HG02571 (cell line): ENCODE measurements at regions not wholly inside any gene's neighbourhood (a gene's known extent, or its start where the extent isn't known, plus 50 kb on each side); places are given as distances from the start of the nearest gene placed in this dataset.
"Not testable (repeated sequence)": the region's sequence is repeated elsewhere in the genome, so short reads cannot be mapped to it uniquely, and the experiment has no call there.

Source experiments
- ATAC-seq: cut with Tn5 transposase; IDR thresholded peaks from one replicate; pipeline ENCODE4 v1.9.1; 2021; ENCODE audit warnings: mild to moderate bottlenecking, moderate library complexity; ENCODE audit not compliant: unreplicated experiment

DNA sequence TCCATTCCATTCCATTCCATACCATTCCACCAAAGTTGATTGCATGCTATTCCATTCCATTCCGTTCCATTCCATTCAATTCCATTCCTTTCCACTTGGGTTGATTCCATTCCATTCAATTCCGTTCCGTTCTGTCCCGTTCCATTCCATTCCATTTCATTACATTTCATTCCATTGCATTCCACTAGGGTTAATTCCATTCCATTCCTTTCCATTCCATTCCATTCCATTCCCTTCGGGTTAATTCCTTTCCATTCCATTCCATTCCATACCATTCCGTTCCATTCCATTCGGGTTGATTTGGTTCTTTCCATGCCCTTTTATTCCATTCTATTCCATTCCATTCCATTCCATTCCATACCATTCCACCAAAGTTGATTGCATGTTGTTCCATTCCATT is 131.9 kb downstream of the CWH43 start:
- ATAC-seq = not testable (repeated sequence)

DNA sequence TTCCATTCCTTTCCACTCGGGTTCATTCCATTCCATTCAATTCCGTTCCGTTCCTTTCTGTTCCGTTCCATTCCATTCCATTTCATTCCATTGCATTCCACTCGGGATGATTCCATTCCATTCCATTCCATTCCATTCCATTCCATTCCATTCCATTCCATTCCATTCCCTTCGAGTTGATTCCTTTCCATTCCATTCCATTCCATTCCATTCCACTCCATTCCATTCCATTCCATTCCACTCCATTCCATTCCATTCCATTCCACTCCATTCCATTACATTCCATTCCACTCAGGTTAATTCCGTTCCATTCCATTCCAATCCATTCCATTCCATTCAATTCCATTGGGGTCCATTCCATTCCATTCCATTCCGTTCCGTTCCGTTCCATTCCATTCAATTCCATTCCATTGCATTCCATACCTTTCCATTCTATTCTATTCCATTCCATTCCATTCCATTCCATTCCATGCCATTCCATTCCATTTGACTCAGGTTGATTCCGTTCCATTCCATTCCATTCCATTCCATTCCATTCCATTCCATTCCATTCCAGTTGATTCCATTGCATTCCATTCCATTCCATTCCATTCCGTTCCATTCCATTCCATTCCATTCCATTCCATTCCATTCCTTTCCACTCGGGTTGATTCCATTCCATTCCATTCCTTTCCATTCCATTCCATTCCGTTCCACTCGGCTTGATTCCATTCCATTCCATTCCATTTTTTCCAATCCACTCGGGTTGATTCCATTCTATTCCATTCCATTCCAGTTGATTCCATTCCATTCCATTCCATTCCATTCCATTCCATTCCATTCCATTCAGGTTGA is 132.5 kb downstream of the CWH43 start:
- ATAC-seq = peak; percentile 40

DNA sequence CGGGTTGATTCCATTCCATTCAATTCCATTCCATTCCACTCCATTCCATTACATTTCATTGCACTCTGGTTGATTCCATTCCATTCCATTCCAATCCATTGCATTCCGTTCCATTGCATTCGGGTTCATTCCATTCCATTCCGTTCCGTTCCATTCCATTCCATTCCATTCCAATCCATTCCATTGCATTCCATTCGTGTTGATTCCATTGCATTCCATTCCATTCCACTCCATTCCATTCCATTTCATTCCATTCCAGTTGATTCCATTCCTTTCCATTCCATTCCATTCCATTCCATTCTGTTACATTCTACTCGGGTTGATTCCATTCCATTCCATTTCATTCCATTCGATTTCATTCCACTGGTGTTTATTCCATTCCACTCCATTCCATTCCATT is 133.3 kb downstream of the CWH43 start:
- peak; percentile 19 for ATAC-seq

DNA sequence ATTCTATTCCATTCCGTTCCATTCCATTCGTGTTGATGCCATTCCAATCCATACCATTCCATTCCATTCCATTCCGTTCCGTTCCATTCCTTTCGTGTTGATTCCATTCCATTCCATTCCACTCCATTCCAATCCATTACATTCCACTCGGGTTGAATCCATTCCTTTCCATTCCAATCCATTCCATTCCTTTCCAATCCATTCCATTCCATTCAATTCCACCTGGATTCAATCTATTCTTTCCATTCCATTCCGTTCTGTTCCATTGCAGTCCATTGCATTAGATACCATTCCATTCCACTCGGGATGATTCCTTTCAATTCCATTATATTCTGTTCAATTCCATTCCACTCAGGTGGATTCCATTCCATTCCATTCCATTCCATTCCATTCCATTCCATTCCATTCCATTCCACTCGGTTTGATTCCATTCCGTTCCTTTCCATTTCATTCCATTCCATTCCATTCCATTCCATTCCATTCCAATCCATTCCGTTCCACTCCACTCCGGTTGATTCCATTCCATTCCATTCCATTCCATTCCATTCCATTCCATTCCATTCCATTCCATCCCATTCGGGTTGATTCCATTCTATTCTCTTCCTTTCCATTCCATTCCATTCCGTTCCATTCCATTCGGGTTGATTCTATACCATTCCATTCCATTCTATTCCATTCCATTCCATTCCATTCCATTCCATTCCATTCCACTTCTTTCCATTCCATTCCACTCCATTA is 134.1 kb downstream of the CWH43 start:
- ATAC-seq = not testable (repeated sequence)

GRCh38 chr4:49120804-49121203 is 134.7 kb downstream of the CWH43 start:
- not testable (repeated sequence) for ATAC-seq

DNA sequence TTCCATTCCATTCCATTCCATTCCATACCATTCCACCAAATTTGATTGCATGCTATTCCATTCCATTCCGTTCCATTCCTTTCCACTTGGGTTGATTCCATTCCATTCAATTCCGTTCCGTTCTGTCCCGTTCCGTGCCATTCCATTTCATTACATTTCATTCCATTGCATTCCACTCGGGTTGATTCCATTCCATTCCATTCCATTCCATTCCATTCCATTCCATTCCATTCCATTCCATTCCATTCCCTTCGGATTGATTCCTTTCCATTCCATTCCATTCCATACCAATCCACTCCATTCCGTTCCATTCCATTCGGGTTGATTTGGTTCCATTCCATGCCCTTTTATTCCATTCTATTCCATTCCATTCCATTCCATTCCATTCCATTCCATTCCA is 140.4 kb downstream of the CWH43 start:
- not testable (repeated sequence) for ATAC-seq

DNA sequence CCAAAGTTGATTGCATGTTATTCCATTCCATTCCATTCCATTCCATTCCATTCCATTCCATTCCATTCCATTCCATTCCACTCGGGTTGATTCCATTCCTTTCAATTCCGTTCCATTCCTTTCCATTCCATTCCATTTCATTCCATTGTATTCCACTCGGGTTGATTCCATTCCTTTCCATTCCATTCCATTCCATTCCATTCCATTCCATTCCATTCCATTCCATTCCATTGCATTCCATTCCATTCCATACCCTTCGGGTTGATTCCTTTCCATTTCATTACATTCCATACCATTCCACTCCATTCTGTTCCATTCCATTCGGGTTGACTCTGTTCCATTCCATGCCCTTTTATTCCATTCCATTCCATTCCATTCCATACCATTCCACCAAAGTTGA is 140.8 kb downstream of the CWH43 start:
- ATAC-seq = not testable (repeated sequence)

- ATAC-seq = not testable (repeated sequence)
Measured at GRCh38 chr4:49129385-49129784, 143.3 kb downstream of the CWH43 start.

GRCh38 chr4:49129870-49130269 is 143.8 kb downstream of the CWH43 start:
- ATAC-seq = not testable (repeated sequence)

DNA sequence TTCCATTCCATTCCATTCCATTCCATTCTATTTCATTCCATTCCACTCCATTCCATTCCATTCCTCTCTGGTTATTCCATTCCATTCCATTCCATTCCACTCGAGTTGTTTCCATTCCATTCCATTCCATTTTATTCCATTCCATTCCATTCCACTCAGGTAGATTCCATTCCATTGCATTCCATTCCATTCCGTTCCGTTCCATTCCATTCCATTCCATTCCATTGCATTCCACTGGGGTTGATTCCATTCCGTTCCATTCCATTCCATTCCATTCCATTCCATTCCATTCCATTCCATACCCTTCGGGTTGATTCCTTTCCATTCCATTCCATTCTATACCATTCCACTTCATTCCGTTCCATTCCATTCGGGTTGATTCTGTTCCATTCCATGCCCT is 144.6 kb downstream of the CWH43 start:
- not testable (repeated sequence) for ATAC-seq

- ATAC-seq = peak; percentile 41
Measured at GRCh38 chr4:49137043-49137442, 151.0 kb downstream of the CWH43 start.

- not testable (repeated sequence) for ATAC-seq
Measured at GRCh38 chr4:49137961-49138360, 151.9 kb downstream of the CWH43 start.

- ATAC-seq = not testable (repeated sequence)
Measured at GRCh38 chr4:49138818-49139217, 152.7 kb downstream of the CWH43 start.

DNA sequence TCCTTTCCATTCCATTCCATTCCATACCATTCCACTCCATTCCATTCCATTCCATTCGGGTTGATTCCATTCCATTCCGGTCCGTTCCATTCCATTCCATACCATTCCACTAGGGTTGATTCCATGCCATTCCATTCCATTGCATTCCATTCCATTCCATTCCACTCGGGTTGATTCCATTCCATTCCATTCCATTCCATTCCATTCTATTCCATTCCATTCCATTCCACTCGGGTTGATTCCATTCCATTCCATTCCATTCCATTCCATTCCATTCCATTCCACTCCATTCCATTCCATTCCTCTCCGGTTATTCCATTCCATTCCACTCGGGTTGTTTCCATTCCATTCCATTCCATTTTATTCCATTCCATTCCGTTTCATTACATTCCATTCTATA is 153.4 kb downstream of the CWH43 start:
- peak; percentile 35 for ATAC-seq

- not testable (repeated sequence) for ATAC-seq
Measured at GRCh38 chr4:49140351-49140750, 154.3 kb downstream of the CWH43 start.

- not testable (repeated sequence) for ATAC-seq
Measured at GRCh38 chr4:49141955-49142354, 155.9 kb downstream of the CWH43 start.

DNA sequence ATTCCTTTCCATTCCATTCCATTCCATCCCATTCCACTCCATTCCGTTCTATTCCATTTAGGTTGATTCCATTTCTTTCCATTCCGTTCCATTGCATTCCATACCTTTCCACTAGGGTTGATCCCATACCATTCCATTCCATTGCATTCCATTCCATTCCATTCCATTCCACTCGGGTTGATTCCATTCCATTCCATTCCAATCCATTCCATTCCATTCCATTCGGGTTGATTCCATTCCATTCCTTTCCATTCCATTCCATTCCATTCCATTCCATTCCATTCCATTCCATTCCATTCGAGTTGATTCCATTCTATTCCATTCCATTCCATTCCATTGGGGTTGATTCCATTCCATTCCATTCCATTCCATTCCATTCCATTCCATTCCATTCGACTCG is 161.1 kb downstream of the CWH43 start:
- ATAC-seq = peak; percentile 52

- not testable (repeated sequence) for ATAC-seq
Measured at GRCh38 chr4:49147596-49147995, 161.5 kb downstream of the CWH43 start.

DNA sequence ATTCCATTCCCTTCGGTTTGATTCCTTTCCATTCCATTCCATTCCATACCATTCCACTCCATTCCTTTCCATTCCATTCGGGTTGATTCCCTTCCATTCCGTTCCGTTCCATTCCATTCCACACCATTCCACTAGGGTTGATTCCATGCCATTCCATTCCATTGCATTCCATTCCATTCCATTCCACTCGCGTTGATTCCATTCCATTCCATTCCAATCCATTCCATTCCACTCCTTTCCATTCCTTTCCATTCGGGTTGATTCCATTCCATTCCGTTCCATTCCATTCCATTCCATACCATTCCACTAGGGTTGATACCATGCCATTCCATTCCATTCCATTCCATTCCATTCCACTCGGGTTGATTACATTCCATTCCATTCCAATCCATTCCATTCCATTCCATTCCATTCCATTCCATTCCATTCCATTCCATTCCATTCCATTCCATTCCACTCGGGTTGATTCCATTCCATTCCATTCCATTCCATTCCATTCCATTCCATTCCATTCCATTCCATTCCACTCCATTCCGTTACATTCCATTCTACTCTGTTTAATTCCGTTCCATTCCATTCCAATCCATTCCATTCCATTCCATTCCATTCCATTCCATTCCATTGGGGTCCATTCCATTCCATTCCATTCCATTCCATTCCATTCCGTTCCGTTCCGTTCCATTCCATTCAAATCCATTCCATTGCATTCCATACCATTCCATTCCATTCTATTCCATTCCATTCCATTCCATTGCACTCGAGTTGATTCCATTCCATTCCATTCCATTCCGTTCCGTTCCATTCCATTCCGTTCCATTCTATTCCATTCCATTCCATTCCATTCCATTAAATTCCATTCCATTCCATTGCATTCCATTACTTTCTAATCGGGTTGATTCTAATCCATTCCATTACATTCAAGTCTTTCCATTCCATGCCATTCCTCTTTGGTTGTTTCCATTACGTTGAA is 163.2 kb downstream of the CWH43 start:
- peak; percentile 74 for ATAC-seq

DNA sequence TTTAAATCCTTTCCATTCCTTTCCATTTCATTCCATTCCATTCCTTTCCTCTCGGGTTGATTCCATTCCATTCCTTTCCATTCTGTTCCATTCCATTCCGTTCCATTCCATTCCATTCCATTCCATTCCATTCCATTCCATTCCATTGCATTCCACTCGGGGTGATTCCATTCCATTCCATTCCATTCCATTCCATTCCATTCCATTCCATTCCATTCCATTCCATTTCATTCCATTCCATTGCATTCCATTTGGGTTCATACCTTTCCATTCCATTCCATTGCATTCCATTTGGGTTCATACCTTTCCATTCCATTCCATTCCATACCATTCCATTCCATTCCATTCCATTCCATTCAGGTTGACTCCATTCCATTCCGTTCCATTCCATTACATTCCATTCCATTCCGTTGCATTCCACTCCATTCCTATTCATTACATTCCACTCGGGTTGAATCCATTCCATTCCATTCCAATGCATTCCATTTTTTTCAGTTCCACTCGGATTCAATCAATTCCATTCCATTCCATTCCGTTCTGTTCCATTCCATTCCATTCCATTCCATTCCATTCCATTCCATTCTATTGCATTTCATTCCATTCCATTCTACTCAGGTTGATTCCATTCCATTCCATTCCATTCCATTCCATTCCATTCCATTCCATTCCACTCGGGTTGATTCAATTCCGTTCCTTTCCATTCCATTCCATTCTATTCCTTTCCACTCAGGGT is 164.4 kb downstream of the CWH43 start:
- not testable (repeated sequence) for ATAC-seq
